ENCODE measurements at regions not wholly inside any gene's neighbourhood (a gene's known extent, or its start where the extent isn't known, plus 50 kb on each side); places are given as distances from the start of the nearest gene placed in this dataset.

- no peak for TF ChIP-seq CTCF (IDR thresholded peaks at IDR 0.05; ENCODE audit: insufficient read depth, low read length, poor library complexity, severe bottlenecking)
- no peak for TF ChIP-seq EZH2phosphoT487 (conservative IDR thresholded peaks at IDR 0.05; ENCODE audit: low read length)
Measured at GRCh38 chr9:115240676-115241075, 122.7 kb upstream of the TNC start.
